ENCODE measurements at regions not wholly inside any gene's neighbourhood (a gene's known extent, or its start where the extent isn't known, plus 50 kb on each side); places are given as distances from the start of the nearest gene placed in this dataset.

GRCh38 chr4:154044108-154044531 is 255.2 kb upstream of the SFRP2 start:
- Mint-ChIP-seq H3K9me3 (ENCODE audit: unreplicated experiment) (no peaks in the 10 kb centered on the region), H3K36me3 (ENCODE audit: low read depth, unreplicated experiment) (peaks cover 3% of the 10 kb centered on the region), H3K4me1 (ENCODE audit: unreplicated experiment) (no peaks in the 10 kb centered on the region), H3K27me3 (ENCODE audit: unreplicated experiment) (peaks cover 1% of the 10 kb centered on the region), H3K27ac (ENCODE audit: unreplicated experiment) (no peak overlapping the region), H3K4me3 (ENCODE audit: unreplicated experiment) (no peak overlapping the region)
- TF ChIP-seq, protein P1, sequence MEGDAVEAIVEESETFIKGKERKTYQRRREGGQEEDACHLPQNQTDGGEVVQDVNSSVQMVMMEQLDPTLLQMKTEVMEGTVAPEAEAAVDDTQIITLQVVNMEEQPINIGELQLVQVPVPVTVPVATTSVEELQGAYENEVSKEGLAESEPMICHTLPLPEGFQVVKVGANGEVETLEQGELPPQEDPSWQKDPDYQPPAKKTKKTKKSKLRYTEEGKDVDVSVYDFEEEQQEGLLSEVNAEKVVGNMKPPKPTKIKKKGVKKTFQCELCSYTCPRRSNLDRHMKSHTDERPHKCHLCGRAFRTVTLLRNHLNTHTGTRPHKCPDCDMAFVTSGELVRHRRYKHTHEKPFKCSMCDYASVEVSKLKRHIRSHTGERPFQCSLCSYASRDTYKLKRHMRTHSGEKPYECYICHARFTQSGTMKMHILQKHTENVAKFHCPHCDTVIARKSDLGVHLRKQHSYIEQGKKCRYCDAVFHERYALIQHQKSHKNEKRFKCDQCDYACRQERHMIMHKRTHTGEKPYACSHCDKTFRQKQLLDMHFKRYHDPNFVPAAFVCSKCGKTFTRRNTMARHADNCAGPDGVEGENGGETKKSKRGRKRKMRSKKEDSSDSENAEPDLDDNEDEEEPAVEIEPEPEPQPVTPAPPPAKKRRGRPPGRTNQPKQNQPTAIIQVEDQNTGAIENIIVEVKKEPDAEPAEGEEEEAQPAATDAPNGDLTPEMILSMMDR (IDR thresholded peaks at IDR 0.05; ENCODE audit: unreplicated experiment) = no peak
- no peak for DNase-seq (ENCODE audit: low spot score)

DNA sequence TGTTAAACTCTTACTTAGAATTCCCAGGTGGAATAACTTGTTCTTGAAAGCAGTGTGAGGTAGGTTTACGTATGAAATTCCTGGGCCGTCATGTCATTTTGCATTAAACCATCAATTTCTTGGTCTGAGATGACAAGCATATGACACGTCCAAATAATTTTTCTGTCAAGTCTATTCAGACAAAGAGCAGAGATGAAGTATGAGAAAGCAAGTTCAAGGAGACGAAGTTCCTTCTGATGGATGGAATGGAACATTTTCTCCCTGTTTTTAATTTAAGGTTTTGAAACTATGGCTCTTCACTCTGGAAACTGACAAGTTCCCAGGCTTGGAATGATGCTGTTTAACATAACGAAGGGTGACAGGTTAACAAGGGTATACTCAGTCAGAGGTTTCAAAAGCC is 252.8 kb upstream of the SFRP2 start:
- H3K36me3 Mint-ChIP-seq (ENCODE audit: low read depth, unreplicated experiment) = peaks cover under 1% of the 10 kb centered on the region
- no peak for DNase-seq (ENCODE audit: low spot score)
- no peaks in the 10 kb centered on the region for H3K9me3 Mint-ChIP-seq (ENCODE audit: unreplicated experiment)
- H3K27me3 Mint-ChIP-seq (ENCODE audit: unreplicated experiment) = peaks cover 3% of the 10 kb centered on the region
- H3K4me1 Mint-ChIP-seq (ENCODE audit: unreplicated experiment) = peaks cover 7% of the 10 kb centered on the region
- no peak overlapping the region for H3K4me3 Mint-ChIP-seq (ENCODE audit: unreplicated experiment)
- no peak overlapping the region for H3K27ac Mint-ChIP-seq (ENCODE audit: unreplicated experiment)
- TF ChIP-seq, protein P1 (IDR thresholded peaks at IDR 0.05; ENCODE audit: unreplicated experiment) = no peak

GRCh38 chr4:154039435-154040343 is 250.8 kb upstream of the SFRP2 start:
- Mint-ChIP-seq H3K9me3 (ENCODE audit: unreplicated experiment) (no peaks in the 10 kb centered on the region), H3K4me1 (ENCODE audit: unreplicated experiment) (peaks cover 7% of the 10 kb centered on the region), H3K4me3 (ENCODE audit: unreplicated experiment) (no peak overlapping the region), H3K27me3 (ENCODE audit: unreplicated experiment) (peaks cover 3% of the 10 kb centered on the region), H3K36me3 (ENCODE audit: low read depth, unreplicated experiment) (no peaks in the 10 kb centered on the region), H3K27ac (ENCODE audit: unreplicated experiment) (no peak overlapping the region)
- TF ChIP-seq, protein P1 (IDR thresholded peaks at IDR 0.05; ENCODE audit: unreplicated experiment) = no peak
- no peak for DNase-seq (ENCODE audit: low spot score)

GRCh38 chr4:154036856-154037255 is 248.0 kb upstream of the SFRP2 start:
- H3K27ac Mint-ChIP-seq (ENCODE audit: unreplicated experiment) = no peak overlapping the region
- TF ChIP-seq, protein P1 (IDR thresholded peaks at IDR 0.05; ENCODE audit: unreplicated experiment) = no peak
- no peak for DNase-seq (ENCODE audit: low spot score)
- no peaks in the 10 kb centered on the region for H3K9me3 Mint-ChIP-seq (ENCODE audit: unreplicated experiment)
- H3K4me3 Mint-ChIP-seq (ENCODE audit: unreplicated experiment) = no peak overlapping the region
- H3K4me1 Mint-ChIP-seq (ENCODE audit: unreplicated experiment) = peaks cover 7% of the 10 kb centered on the region
- H3K27me3 Mint-ChIP-seq (ENCODE audit: unreplicated experiment) = peaks cover 2% of the 10 kb centered on the region
- H3K36me3 Mint-ChIP-seq (ENCODE audit: low read depth, unreplicated experiment) = no peaks in the 10 kb centered on the region

- Mint-ChIP-seq H3K36me3 (ENCODE audit: low read depth, unreplicated experiment) (no peaks in the 10 kb centered on the region), H3K27me3 (ENCODE audit: unreplicated experiment) (peaks cover 2% of the 10 kb centered on the region), H3K9me3 (ENCODE audit: unreplicated experiment) (no peaks in the 10 kb centered on the region), H3K4me1 (ENCODE audit: unreplicated experiment) (peaks cover 9% of the 10 kb centered on the region), H3K27ac (ENCODE audit: unreplicated experiment) (no peak overlapping the region), H3K4me3 (ENCODE audit: unreplicated experiment) (no peak overlapping the region)
- no peak for DNase-seq (ENCODE audit: low spot score)
- TF ChIP-seq, protein P1 (IDR thresholded peaks at IDR 0.05; ENCODE audit: unreplicated experiment) = no peak
Observed at GRCh38 chr4:154035341-154035740, 246.5 kb upstream of the SFRP2 start.
